ENCODE measurements at regions not wholly inside any gene's neighbourhood (a gene's known extent, or its start where the extent isn't known, plus 50 kb on each side); places are given as distances from the start of the nearest gene placed in this dataset.

DNA sequence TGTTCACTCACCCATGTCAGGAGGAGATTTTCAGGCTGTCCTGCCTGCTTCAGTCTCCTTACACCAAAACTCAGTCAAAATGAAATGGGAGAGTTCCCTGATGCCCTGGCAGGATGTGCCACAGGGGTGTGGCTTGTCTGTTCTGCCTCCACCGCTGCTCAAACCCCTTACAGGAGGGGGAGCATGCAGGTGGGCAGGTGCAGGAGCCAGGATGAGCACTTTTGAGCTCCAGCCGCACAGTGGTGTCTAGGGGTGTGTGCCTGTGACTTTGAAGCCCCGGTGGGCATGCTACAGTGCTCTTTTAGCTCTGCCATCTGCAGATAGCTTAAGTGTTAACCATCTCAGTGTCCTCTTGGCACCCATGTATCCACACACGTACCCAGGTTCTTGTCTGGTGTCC lies 71.9 kb upstream of the IPO5 start:
- TF ChIP-seq, protein P1, sequence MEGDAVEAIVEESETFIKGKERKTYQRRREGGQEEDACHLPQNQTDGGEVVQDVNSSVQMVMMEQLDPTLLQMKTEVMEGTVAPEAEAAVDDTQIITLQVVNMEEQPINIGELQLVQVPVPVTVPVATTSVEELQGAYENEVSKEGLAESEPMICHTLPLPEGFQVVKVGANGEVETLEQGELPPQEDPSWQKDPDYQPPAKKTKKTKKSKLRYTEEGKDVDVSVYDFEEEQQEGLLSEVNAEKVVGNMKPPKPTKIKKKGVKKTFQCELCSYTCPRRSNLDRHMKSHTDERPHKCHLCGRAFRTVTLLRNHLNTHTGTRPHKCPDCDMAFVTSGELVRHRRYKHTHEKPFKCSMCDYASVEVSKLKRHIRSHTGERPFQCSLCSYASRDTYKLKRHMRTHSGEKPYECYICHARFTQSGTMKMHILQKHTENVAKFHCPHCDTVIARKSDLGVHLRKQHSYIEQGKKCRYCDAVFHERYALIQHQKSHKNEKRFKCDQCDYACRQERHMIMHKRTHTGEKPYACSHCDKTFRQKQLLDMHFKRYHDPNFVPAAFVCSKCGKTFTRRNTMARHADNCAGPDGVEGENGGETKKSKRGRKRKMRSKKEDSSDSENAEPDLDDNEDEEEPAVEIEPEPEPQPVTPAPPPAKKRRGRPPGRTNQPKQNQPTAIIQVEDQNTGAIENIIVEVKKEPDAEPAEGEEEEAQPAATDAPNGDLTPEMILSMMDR (IDR thresholded peaks at IDR 0.05): no peak
- TF ChIP-seq POLR2A (IDR thresholded peaks at IDR 0.05): no peak
